ENCODE measurements at regions not wholly inside any gene's neighbourhood (a gene's known extent, or its start where the extent isn't known, plus 50 kb on each side); places are given as distances from the start of the nearest gene placed in this dataset.
"Not testable (repeated sequence)": the region's sequence is repeated elsewhere in the genome, so short reads cannot be mapped to it uniquely, and the experiment has no call there.

- peaks cover 6 to 9% (median 8%) of the 10 kb centered on the region in 9 donors for H3K4me1 ChIP-seq
- H3K9me3 ChIP-seq: no peaks in the 10 kb centered on the region
- no peak for TF ChIP-seq CTCF (IDR thresholded peaks at IDR 0.05)
- peaks cover 0 to 9% (median 0%) of the 10 kb centered on the region in 7 donors for H3K27me3 ChIP-seq
- intact Hi-C loops (cut with DNase I): no loop called here
- ATAC-seq: no peak
- H3K27ac ChIP-seq: no peak overlapping the region
- WGBS, 2 donors: 67 to 86% methylated on average over 4 of the region's 4 CpGs
- DNase-seq: no peak
- no peaks in the 10 kb centered on the region for H3K36me3 ChIP-seq
- no peak overlapping the region for H3K4me3 ChIP-seq
These were observed 58.1 kb upstream of the MSMB start for GRCh38 chr10:46104071-46104585.

- DNase-seq, H3K9me3 ChIP-seq, H3K36me3 ChIP-seq, ATAC-seq, H3K27ac ChIP-seq, H3K4me1 ChIP-seq, H3K27me3 ChIP-seq: not testable (repeated sequence)
- intact Hi-C loops (cut with DNase I): loop anchor here in 1 of 10 donors (5.0 kb wide), 1 partner anchor 177 kb away; no protein-coding TSS in a partner anchor
- WGBS, 2 donors: 64% methylated on average over 7 to 9 of the region's 9 CpGs
- peak overlapping the region in 1 of 10 donors; percentile 47 for H3K4me3 ChIP-seq
These were observed 59.3 kb upstream of the MSMB start for GRCh38 chr10:46105416-46105815.

- not testable (repeated sequence) for H3K36me3 ChIP-seq, H3K9me3 ChIP-seq, H3K4me1 ChIP-seq, H3K27me3 ChIP-seq, DNase-seq
- H3K27ac ChIP-seq: peak overlapping the region in 3 of 10 donors; percentile 31 to 34 (median 32)
- 2% methylated on average over 20 to 32 of the region's 32 CpGs for WGBS, 2 donors
- H3K4me3 ChIP-seq: peak overlapping the region; percentile 14 to 62 (median 52)
- intact Hi-C loops (cut with DNase I): loop anchor here in 1 of 10 donors (5.0 kb wide), 1 partner anchor 176 kb away; no protein-coding TSS in a partner anchor
- peak in 7 of 8 donors; percentile 11 to 70 (median 24) for ATAC-seq
These were observed 59.9 kb upstream of the MSMB start for GRCh38 chr10:46105856-46106409.

DNA sequence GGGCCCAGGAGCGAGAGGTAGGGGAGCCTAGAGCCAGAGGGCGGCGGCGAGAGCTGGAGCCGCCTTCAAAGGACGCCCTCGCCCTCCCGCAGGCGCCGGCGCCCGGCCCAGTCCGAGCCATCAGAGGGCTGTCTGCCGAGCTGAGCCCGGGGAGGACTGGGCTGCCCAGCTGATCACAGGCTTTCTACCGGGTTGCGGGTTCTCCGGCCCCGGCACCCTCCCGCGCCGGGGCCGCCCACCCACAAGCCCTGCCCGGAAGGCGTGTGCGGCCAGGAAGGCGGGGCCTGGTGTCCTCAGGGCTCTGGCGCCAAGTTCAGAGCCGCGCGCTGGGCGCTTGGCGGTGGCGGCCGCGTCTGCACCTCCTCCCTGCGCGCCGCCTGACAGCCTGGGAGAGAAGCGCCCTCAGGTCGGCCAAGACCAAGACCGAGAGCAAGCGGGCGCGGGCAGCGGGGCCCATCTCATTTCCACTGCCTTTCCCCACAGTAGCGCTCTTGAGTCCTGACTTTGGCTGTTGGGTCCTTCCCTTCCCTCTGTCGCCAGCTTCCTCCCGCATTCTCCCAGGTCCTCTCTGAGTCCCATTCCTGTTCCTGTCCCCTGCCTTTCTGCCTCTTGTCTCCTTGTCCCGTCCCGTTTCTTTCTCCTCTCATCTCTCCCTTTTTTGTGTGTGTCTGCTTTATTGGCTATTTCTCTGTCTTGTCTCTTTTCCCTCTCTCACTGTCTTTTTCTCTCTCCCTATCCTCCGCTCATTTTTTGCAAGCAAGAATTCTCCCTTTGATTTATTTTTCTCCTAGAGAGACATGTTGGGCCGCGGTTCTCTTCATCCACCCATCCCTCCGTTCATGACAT lies 60.6 kb upstream of the MSMB start:
- intact Hi-C loops (cut with DNase I): loop anchor here in 1 of 10 donors (5.0 kb wide), 1 partner anchor 176 kb away; no protein-coding TSS in a partner anchor
- TF ChIP-seq CTCF (IDR thresholded peaks at IDR 0.05): peak in 1 of 9 donors; percentile 11
- H3K27me3 ChIP-seq: peaks cover 0 to 9% (median 0%) of the 10 kb centered on the region in 7 donors
- DNase-seq (peak; percentile 36 to 71), ATAC-seq (peak; percentile 96 to 99 (median 99))
- peak overlapping the region; percentile 14 to 62 (median 52) for H3K4me3 ChIP-seq
- H3K9me3 ChIP-seq: no peaks in the 10 kb centered on the region
- peaks cover 6 to 9% (median 8%) of the 10 kb centered on the region in 9 donors for H3K4me1 ChIP-seq
- H3K36me3 ChIP-seq: no peaks in the 10 kb centered on the region
- 2 to 3% methylated on average over 52 to 55 of the region's 55 CpGs for WGBS, 2 donors
- H3K27ac ChIP-seq: peak overlapping the region in 3 of 10 donors; percentile 31 to 34 (median 32)

DNA sequence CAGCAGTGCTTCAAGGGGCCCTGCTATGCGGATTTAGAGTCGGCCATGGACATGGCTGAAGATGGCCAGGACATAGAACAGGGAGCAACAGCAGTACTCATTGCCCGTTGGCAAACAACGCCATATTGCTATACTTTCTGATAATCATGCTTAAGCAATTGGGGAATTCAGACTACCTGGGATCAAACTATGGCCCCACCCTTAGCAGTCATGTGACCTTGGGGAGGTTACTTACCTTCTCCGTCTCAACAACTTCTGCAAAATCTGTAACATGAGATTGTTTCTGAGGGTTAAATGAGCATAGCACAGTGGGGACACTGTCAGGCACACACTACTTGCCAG lies 62.1 kb upstream of the MSMB start:
- H3K27ac ChIP-seq, H3K9me3 ChIP-seq, H3K4me3 ChIP-seq, H3K36me3 ChIP-seq, H3K4me1 ChIP-seq, H3K27me3 ChIP-seq, ATAC-seq, DNase-seq: not testable (repeated sequence)
- 72 to 78% methylated on average over 4 of the region's 5 CpGs for WGBS, 2 donors
- intact Hi-C loops (cut with DNase I): loop anchor here in 1 of 10 donors (5.0 kb wide), 1 partner anchor 174 kb away; no protein-coding TSS in a partner anchor

GRCh38 chr10:46154271-46154670 lies 108.2 kb upstream of the MSMB start:
- intact Hi-C loops (cut with DNase I); H3K27me3 ChIP-seq; H3K9me3 ChIP-seq; DNase-seq; H3K27ac ChIP-seq; H3K4me1 ChIP-seq; H3K36me3 ChIP-seq; H3K4me3 ChIP-seq; ATAC-seq: not testable (repeated sequence)
- WGBS, 2 donors: 88 to 100% methylated on average over 1 of the region's 1 CpG

DNA sequence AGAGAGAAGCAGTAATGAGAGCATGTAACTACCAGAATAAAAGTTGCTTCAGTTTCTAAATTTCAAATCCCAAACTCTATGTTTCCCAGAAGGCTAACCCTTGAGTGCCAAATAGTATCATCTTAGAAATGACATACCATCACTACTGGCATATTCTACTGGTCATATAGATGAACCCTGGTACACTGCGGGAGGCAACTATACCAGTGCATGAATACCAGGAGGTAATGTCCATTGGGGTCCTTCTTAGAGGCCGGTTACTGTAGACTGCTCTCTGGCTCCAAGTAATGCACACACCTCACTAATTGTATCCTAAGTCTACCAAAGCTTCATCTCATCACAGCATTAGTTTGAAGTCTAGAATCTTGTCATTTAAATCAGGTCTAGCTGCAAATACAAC lies 108.6 kb upstream of the MSMB start:
- DNase-seq; H3K27me3 ChIP-seq; H3K27ac ChIP-seq; H3K4me3 ChIP-seq; H3K9me3 ChIP-seq; ATAC-seq; H3K36me3 ChIP-seq; intact Hi-C loops (cut with DNase I); H3K4me1 ChIP-seq: not testable (repeated sequence)
- 92 to 99% methylated on average over 2 of the region's 2 CpGs for WGBS, 2 donors

DNA sequence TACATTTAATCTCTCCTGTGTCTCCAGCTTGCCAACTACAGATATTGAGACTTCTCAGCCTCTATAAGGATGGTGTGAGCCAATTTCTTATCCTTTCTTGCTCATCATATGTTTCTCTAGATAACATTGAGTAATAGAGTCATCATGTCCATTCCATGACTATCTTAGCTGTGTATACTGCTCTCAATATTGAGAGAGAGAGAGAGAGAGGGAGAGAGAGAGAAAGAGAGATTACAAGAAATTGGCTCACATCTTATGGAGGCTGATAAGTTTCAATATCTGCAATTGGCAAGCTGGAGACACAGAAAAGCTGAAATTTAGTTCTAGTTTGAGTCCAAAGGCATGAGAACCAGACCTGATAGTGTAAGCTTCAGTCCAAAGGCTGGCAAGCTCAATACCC lies 110.8 kb upstream of the MSMB start:
- H3K27me3 ChIP-seq; intact Hi-C loops (cut with DNase I); DNase-seq; H3K4me3 ChIP-seq; H3K27ac ChIP-seq; ATAC-seq; H3K9me3 ChIP-seq; H3K36me3 ChIP-seq; H3K4me1 ChIP-seq: not testable (repeated sequence)

Measured in heart right ventricle (tissue), 16 donors.